ENCODE measurements at regions not wholly inside any gene's neighbourhood (a gene's known extent, or its start where the extent isn't known, plus 50 kb on each side); places are given as distances from the start of the nearest gene placed in this dataset.
"Not testable (repeated sequence)": the region's sequence is repeated elsewhere in the genome, so short reads cannot be mapped to it uniquely, and the experiment has no call there.

- no peak overlapping the region for H3K9ac ChIP-seq (ENCODE audit: low read depth, low read length)
- peaks cover 3% of the 10 kb centered on the region; the same call in 1 of the 2 replicates for H3K36me3 ChIP-seq (ENCODE audit: insufficient read depth, low read length)
- H3K27me3 ChIP-seq (ENCODE audit: insufficient read depth, low read length, poor library complexity): no peaks in the 10 kb centered on the region
- H3K4me3 ChIP-seq (ENCODE audit: low read depth in 1 of 2, low read length in 2 of 2): no peak overlapping the region
- TF ChIP-seq CTCF (IDR thresholded peaks at IDR 0.05; ENCODE audit: borderline replicate concordance, extremely low read depth, low read length, poor library complexity, severe bottlenecking) (no peak), EZH2 (IDR thresholded peaks at IDR 0.05; ENCODE audit: borderline replicate concordance, low read depth, low read length, severe bottlenecking) (no peak)
- no peak overlapping the region for H2AFZ ChIP-seq (ENCODE audit: low read depth, low read length)
- no peaks in the 10 kb centered on the region for H3K79me2 ChIP-seq (ENCODE audit: insufficient read depth, low read length)
- no peaks in the 10 kb centered on the region for H3K4me1 ChIP-seq (ENCODE audit: insufficient read depth, low read length)
- H4K20me1 ChIP-seq (ENCODE audit: insufficient read depth, low read length): no peaks in the 10 kb centered on the region
- no peak overlapping the region for H3K27ac ChIP-seq (ENCODE audit: low read length)
- no peak for ATAC-seq (ENCODE audit: insufficient read depth, low read depth)
- no peak overlapping the region for H3K4me2 ChIP-seq (ENCODE audit: insufficient read depth, low read length)
- peaks cover 14% of the 10 kb centered on the region for H3K9me3 ChIP-seq (ENCODE audit: insufficient read depth, low read length, severe bottlenecking)
- no peak for DNase-seq
Measured at GRCh38 chrX:1754077-1754476, 139.2 kb downstream of the ASMT start.

- Histone ChIP-seq H3K27ac (ENCODE audit: low read length) (no peak overlapping the region), H3K4me2 (ENCODE audit: insufficient read depth, low read length) (no peak overlapping the region), H3K9me3 (ENCODE audit: insufficient read depth, low read length, severe bottlenecking) (no peaks in the 10 kb centered on the region), H3K79me2 (ENCODE audit: insufficient read depth, low read length) (no peaks in the 10 kb centered on the region), H3K4me3 (ENCODE audit: low read depth in 1 of 2, low read length in 2 of 2) (no peak overlapping the region), H3K9ac (ENCODE audit: low read depth, low read length) (no peak overlapping the region), H3K27me3 (ENCODE audit: insufficient read depth, low read length, poor library complexity) (no peaks in the 10 kb centered on the region), H3K36me3 (ENCODE audit: insufficient read depth, low read length) (no peaks in the 10 kb centered on the region), H2AFZ (ENCODE audit: low read depth, low read length) (no peak overlapping the region), H3K4me1 (ENCODE audit: insufficient read depth, low read length) (no peaks in the 10 kb centered on the region), H4K20me1 (ENCODE audit: insufficient read depth, low read length) (no peaks in the 10 kb centered on the region)
- no peak for DNase-seq
- TF ChIP-seq CTCF (IDR thresholded peaks at IDR 0.05; ENCODE audit: borderline replicate concordance, extremely low read depth, low read length, poor library complexity, severe bottlenecking): no peak
- no peak for TF ChIP-seq EZH2 (IDR thresholded peaks at IDR 0.05; ENCODE audit: borderline replicate concordance, low read depth, low read length, severe bottlenecking)
- ATAC-seq (ENCODE audit: insufficient read depth, low read depth): no peak
Measured at GRCh38 chrX:1763294-1763693, 148.4 kb downstream of the ASMT start.

GRCh38 chrX:1764883-1765364 lies 150.1 kb downstream of the ASMT start:
- not testable (repeated sequence) for H3K4me2 ChIP-seq (ENCODE audit: insufficient read depth, low read length); ATAC-seq (ENCODE audit: insufficient read depth, low read depth)

GRCh38 chrX:1767026-1767425 lies 152.2 kb downstream of the ASMT start:
- Histone ChIP-seq H2AFZ (ENCODE audit: low read depth, low read length) (no peak overlapping the region), H3K4me3 (ENCODE audit: low read depth in 1 of 2, low read length in 2 of 2) (no peak overlapping the region), H3K27me3 (ENCODE audit: insufficient read depth, low read length, poor library complexity) (no peaks in the 10 kb centered on the region), H3K36me3 (ENCODE audit: insufficient read depth, low read length) (no peaks in the 10 kb centered on the region), H3K79me2 (ENCODE audit: insufficient read depth, low read length) (no peaks in the 10 kb centered on the region), H3K4me1 (ENCODE audit: insufficient read depth, low read length) (no peaks in the 10 kb centered on the region), H3K27ac (ENCODE audit: low read length) (no peak overlapping the region), H3K9ac (ENCODE audit: low read depth, low read length) (no peak overlapping the region), H3K4me2 (ENCODE audit: insufficient read depth, low read length) (no peak overlapping the region), H4K20me1 (ENCODE audit: insufficient read depth, low read length) (no peaks in the 10 kb centered on the region), H3K9me3 (ENCODE audit: insufficient read depth, low read length, severe bottlenecking) (no peaks in the 10 kb centered on the region)
- TF ChIP-seq CTCF (IDR thresholded peaks at IDR 0.05; ENCODE audit: borderline replicate concordance, extremely low read depth, low read length, poor library complexity, severe bottlenecking) (no peak), EZH2 (IDR thresholded peaks at IDR 0.05; ENCODE audit: borderline replicate concordance, low read depth, low read length, severe bottlenecking) (no peak)
- ATAC-seq (ENCODE audit: insufficient read depth, low read depth): no peak
- no peak for DNase-seq

More at GRCh38 chrX:1764883-1765364, 150.1 kb downstream of the ASMT start:
- not testable (repeated sequence) for H3K27me3 ChIP-seq (ENCODE audit: insufficient read depth, low read length, poor library complexity); DNase-seq; H3K9me3 ChIP-seq (ENCODE audit: insufficient read depth, low read length, severe bottlenecking); H3K36me3 ChIP-seq (ENCODE audit: insufficient read depth, low read length); H3K9ac ChIP-seq (ENCODE audit: low read depth, low read length); H4K20me1 ChIP-seq (ENCODE audit: insufficient read depth, low read length); H3K79me2 ChIP-seq (ENCODE audit: insufficient read depth, low read length); H3K27ac ChIP-seq (ENCODE audit: low read length); H3K4me1 ChIP-seq (ENCODE audit: insufficient read depth, low read length); H2AFZ ChIP-seq (ENCODE audit: low read depth, low read length); H3K4me3 ChIP-seq (ENCODE audit: low read depth in 1 of 2, low read length in 2 of 2)
